Osteocyte (in vitro differentiated cells): ENCODE measurements at regions not wholly inside any gene's neighbourhood (a gene's known extent, or its start where the extent isn't known, plus 50 kb on each side); places are given as distances from the start of the nearest gene placed in this dataset.
A peak's percentile ranks its signal among the peaks of the same experiment; 100 is the strongest.

ENCODE experiments used
- DNase-seq: peaks from one replicate; pipeline ENCODE4 v3.0.0; 2021; ENCODE audit warnings: mixed read lengths; ENCODE audit not compliant: unreplicated experiment; ENCODE audit errors: extremely low spot score
- H3K27ac Mint-ChIP-seq: one replicate; pipeline ENCODE4 v1.8.0; 2021; ENCODE audit warnings: mild to moderate bottlenecking, mixed read lengths; ENCODE audit not compliant: unreplicated experiment
- H3K27me3 Mint-ChIP-seq: one replicate; pipeline ENCODE4 v1.8.0; 2021; ENCODE audit warnings: mixed read lengths; ENCODE audit not compliant: unreplicated experiment
- H3K36me3 Mint-ChIP-seq: one replicate; pipeline ENCODE4 v1.8.0; 2021; ENCODE audit warnings: mixed read lengths; ENCODE audit not compliant: unreplicated experiment
- H3K4me1 Mint-ChIP-seq: one replicate; pipeline ENCODE4 v1.8.0; 2021; ENCODE audit warnings: mixed read lengths; ENCODE audit not compliant: unreplicated experiment
- H3K4me3 Mint-ChIP-seq: one replicate; pipeline ENCODE4 v1.8.0; 2021; ENCODE audit warnings: mild to moderate bottlenecking, moderate library complexity, mixed read lengths; ENCODE audit not compliant: unreplicated experiment
- H3K9me3 Mint-ChIP-seq: one replicate; pipeline ENCODE4 v1.8.0; 2021; ENCODE audit warnings: mixed read lengths; ENCODE audit not compliant: unreplicated experiment
- CTCF ChIP-seq: fragments of 200-600 bp; sonication (generic); IDR thresholded peaks from 2 replicates; pipeline ENCODE4 v1.5.0; 2021; ENCODE audit warnings: antibody characterized with exemption, mild to moderate bottlenecking, moderate library complexity

- no peaks in the 10 kb centered on the region for H3K36me3 Mint-ChIP-seq
- no peaks in the 10 kb centered on the region for H3K27me3 Mint-ChIP-seq
- no peak overlapping the region for H3K27ac Mint-ChIP-seq
- no peak for DNase-seq
- H3K9me3 Mint-ChIP-seq: no peaks in the 10 kb centered on the region
- no peaks in the 10 kb centered on the region for H3K4me1 Mint-ChIP-seq
- no peak overlapping the region for H3K4me3 Mint-ChIP-seq
- TF ChIP-seq CTCF: no peak
Measured at GRCh38 chr6:106885679-106886078, 88.8 kb downstream of the CD24 start.

DNA sequence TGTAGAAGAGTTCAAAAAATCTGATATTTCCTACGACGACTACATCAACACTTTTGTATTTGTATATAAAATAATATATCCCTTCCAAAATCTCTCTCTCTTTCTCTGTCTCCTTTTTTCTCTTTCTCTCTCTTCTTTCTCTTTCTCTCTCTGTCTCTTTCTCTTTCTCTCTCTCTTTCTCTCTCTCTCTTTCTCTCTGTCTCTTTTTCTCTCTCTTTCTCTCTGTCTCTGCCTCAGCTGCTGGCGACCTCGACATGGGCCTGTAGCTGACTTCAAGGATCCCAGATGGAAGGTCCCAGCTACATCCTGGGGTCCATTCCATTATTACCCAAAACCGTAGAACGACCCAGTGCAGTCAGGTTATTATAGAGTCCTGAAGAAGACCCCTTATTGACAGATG lies 90.0 kb downstream of the CD24 start:
- Mint-ChIP-seq H3K36me3 (no peaks in the 10 kb centered on the region), H3K4me3 (no peak overlapping the region), H3K9me3 (no peaks in the 10 kb centered on the region), H3K27me3 (no peaks in the 10 kb centered on the region), H3K4me1 (no peaks in the 10 kb centered on the region), H3K27ac (no peak overlapping the region)
- peak; percentile 21 for DNase-seq
- no peak for TF ChIP-seq CTCF

GRCh38 chr6:106883808-106884262 lies 90.7 kb downstream of the CD24 start:
- TF ChIP-seq CTCF: no peak
- Mint-ChIP-seq H3K9me3 (no peaks in the 10 kb centered on the region), H3K27me3 (no peaks in the 10 kb centered on the region), H3K4me3 (no peak overlapping the region), H3K36me3 (no peaks in the 10 kb centered on the region), H3K27ac (no peak overlapping the region), H3K4me1 (no peaks in the 10 kb centered on the region)
- DNase-seq: no peak

DNA sequence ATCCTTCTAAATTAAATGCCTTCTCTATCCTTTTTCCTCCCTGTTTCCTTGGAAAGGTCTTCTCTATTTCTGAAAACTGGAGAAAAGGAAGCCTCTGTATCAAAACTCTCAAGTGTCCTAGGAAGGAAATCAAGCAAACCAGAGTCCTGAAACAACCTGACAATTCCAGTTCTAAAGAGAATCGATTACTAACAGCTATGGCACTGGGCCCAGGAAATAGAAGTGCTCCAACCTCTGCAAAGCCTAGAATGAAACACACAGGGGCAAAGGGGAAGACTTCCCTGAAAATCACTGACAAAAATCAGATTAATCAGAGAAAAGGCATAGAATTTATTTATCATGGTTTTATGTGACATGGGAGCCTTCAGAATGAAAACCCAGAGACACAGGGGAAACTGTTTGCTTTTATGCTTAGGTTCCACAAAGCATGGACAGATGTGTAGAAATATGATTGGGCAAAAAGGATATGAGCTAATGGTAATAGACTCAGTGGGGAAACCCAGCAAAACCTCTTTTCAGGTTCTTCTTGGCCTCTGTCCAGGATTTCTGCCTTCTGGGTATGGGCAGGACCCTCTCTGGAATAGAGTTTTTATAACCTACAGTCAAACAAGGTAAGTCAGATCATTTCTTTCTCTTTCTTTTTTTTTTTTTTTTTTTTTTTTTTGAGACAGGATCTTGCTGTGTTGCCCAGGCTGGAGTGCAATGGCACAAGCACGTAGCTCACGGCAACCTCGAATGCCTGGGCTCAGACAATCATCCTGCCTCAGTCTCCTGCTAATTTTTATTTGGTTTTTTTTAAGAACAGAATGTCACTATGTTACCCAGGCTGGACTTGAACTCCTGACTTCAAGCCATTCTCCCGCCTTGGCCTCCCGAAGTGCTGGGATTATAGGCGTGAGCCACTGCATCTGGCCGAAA lies 91.7 kb downstream of the CD24 start:
- Mint-ChIP-seq H3K27me3 (no peaks in the 10 kb centered on the region), H3K36me3 (no peaks in the 10 kb centered on the region), H3K27ac (no peak overlapping the region), H3K4me1 (no peaks in the 10 kb centered on the region), H3K9me3 (no peaks in the 10 kb centered on the region), H3K4me3 (no peak overlapping the region)
- DNase-seq: peak; percentile 11
- TF ChIP-seq CTCF: no peak

- H3K4me3 Mint-ChIP-seq: no peak overlapping the region
- DNase-seq: no peak
- no peaks in the 10 kb centered on the region for H3K4me1 Mint-ChIP-seq
- no peak for TF ChIP-seq CTCF
- no peaks in the 10 kb centered on the region for H3K27me3 Mint-ChIP-seq
- no peaks in the 10 kb centered on the region for H3K36me3 Mint-ChIP-seq
- H3K9me3 Mint-ChIP-seq: peaks cover under 1% of the 10 kb centered on the region
- H3K27ac Mint-ChIP-seq: no peak overlapping the region
Measured at GRCh38 chr6:106882138-106882537, 92.4 kb downstream of the CD24 start.
